ENCODE measurements at regions not wholly inside any gene's neighbourhood (a gene's known extent, or its start where the extent isn't known, plus 50 kb on each side); places are given as distances from the start of the nearest gene placed in this dataset.

- TF ChIP-seq FOXM1 (IDR thresholded peaks at IDR 0.05; ENCODE audit: borderline replicate concordance, low read depth) (no peak), YY1 (IDR thresholded peaks at IDR 0.05; ENCODE audit: low read depth) (no peak), RAD21 (IDR thresholded peaks at IDR 0.05; ENCODE audit: low read depth) (no peak), TCF12 (IDR thresholded peaks at IDR 0.05; ENCODE audit: low read depth) (no peak), USF1 (IDR thresholded peaks at IDR 0.05) (no peak)
Observed at GRCh38 chr10:36256166-36256565, 614.1 kb upstream of the FZD8 start.
